MCF 10A (cell line): ENCODE measurements at regions not wholly inside any gene's neighbourhood (a gene's known extent, or its start where the extent isn't known, plus 50 kb on each side); places are given as distances from the start of the nearest gene placed in this dataset.

ENCODE experiments used
- BruUV-seq: library from RNA; stranded (reverse); fragments of 400-500 nt; replicated peaks from 2 replicates; lab custom pipeline; 2021; lab: Mats Ljungman, UMichigan
- CTCF ChIA-PET: fragments of 300-600 bp; sonication (Branson Sonifier 250); formaldehyde crosslinking; extraction: SDS; loops from one replicate; lab custom pipeline; 2021; ENCODE audit warnings: antibody characterized with exemption, inconsistent platforms; lab: Yijun Ruan, JAX
- POLR2A ChIA-PET: fragments of 300-600, 350-650 bp; sonication (Branson Sonifier 250); formaldehyde crosslinking; extraction: SDS; loops from one replicate; lab custom pipeline; 2020; ENCODE audit warnings: antibody characterized with exemption, inconsistent platforms; lab: Yijun Ruan, JAX
- DNase-seq: peaks from one replicate; pipeline ENCODE4 v3.0.0-alpha.2; 2018; ENCODE audit not compliant: unreplicated experiment
- H3K27ac Mint-ChIP-seq: one replicate; pipeline ENCODE4 v1.8.0; 2022; ENCODE audit warnings: mild to moderate bottlenecking, low read depth, mixed read lengths; ENCODE audit not compliant: unreplicated experiment
- H3K27me3 Mint-ChIP-seq: one replicate; pipeline ENCODE4 v1.8.0; 2022; ENCODE audit warnings: mixed read lengths; ENCODE audit not compliant: insufficient read depth, unreplicated experiment
- H3K36me3 Mint-ChIP-seq: one replicate; pipeline ENCODE4 v1.8.0; 2022; ENCODE audit warnings: mild to moderate bottlenecking, moderate library complexity, mixed read lengths; ENCODE audit not compliant: insufficient read depth, unreplicated experiment
- H3K4me1 Mint-ChIP-seq: one replicate; pipeline ENCODE4 v1.8.0; 2022; ENCODE audit warnings: mixed read lengths; ENCODE audit not compliant: insufficient read depth, unreplicated experiment
- H3K4me3 Mint-ChIP-seq: one replicate; pipeline ENCODE4 v1.8.0; 2022; ENCODE audit warnings: mild to moderate bottlenecking, moderate library complexity, mixed read lengths; ENCODE audit not compliant: unreplicated experiment
- H3K9me3 Mint-ChIP-seq: one replicate; pipeline ENCODE4 v1.8.0; 2022; ENCODE audit warnings: mixed read lengths; ENCODE audit not compliant: unreplicated experiment
- intact Hi-C: fragments of 100-400 bp; cut with micrococcal nuclease; formaldehyde crosslinking; loops from 2 replicates; pipeline ENCODE4 v1.14.1; 2022
- TF ChIP-seq, protein P1 (sequence below): fragments of 200-600 bp; IDR thresholded peaks from one replicate; pipeline ENCODE4 v1.8.0; 2022; ENCODE audit warnings: antibody characterized with exemption, mild to moderate bottlenecking; ENCODE audit not compliant: unreplicated experiment

DNA sequence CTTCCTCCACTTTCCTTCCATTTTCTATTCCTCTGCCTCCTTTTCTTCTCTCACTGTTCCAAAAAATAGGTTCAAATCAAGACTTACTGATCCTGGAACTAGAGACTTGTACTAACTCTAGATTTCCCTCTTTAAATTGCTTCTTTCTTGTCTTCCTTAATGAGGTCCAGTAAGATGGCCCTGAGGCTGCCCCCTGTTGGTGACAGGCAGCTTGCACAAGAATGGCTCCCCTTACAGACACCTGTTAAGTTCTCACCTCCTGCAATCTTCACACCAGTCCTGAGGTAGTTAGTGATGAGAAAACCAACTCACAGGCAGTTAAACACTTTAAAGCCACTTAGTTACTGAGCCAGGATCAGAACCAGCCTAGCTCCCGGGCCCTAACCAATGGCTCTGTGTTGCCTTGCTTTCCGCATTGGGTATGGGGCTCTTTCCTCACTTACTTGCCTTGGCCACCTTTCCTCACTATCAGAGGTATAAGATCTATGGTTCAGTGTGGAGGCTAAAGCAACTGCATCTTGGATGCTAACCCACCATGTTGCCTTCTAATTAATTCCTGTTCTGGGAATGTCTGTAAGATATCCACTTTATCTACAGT, 130.6 kb downstream of the AKAIN1 start:
- Mint-ChIP-seq H3K4me1 (peaks cover 4% of the 10 kb centered on the region), H3K36me3 (no peaks in the 10 kb centered on the region), H3K27ac (no peak overlapping the region), H3K4me3 (no peak overlapping the region), H3K9me3 (peaks cover 6% of the 10 kb centered on the region), H3K27me3 (no peaks in the 10 kb centered on the region)
- DNase-seq: no peak
- ChIA-PET POLR2A (no interaction called here), CTCF (no interaction called here)
- BruUV-seq: no TSS peak
- TF ChIP-seq, protein P1, sequence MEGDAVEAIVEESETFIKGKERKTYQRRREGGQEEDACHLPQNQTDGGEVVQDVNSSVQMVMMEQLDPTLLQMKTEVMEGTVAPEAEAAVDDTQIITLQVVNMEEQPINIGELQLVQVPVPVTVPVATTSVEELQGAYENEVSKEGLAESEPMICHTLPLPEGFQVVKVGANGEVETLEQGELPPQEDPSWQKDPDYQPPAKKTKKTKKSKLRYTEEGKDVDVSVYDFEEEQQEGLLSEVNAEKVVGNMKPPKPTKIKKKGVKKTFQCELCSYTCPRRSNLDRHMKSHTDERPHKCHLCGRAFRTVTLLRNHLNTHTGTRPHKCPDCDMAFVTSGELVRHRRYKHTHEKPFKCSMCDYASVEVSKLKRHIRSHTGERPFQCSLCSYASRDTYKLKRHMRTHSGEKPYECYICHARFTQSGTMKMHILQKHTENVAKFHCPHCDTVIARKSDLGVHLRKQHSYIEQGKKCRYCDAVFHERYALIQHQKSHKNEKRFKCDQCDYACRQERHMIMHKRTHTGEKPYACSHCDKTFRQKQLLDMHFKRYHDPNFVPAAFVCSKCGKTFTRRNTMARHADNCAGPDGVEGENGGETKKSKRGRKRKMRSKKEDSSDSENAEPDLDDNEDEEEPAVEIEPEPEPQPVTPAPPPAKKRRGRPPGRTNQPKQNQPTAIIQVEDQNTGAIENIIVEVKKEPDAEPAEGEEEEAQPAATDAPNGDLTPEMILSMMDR: peak; percentile 22
- intact Hi-C loops: no loop called here

DNA sequence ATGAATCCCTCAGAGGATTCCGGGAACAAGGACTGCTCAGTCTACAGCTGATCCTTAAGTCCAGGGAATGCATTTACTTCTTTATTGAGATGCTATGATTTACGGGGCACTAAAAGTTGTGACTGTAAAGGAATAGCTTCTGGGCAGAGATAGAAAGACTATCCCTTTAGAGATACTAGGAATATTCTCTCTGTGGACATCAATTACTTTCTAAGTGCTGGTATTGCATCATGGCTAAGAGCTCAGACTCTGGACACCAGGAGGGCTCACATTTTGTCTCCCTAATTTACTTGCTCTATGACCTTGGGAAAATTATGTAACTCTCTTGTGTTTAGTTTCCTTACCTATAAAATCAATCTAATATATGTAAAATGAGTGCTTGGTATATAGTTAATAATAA, 131.4 kb downstream of the AKAIN1 start:
- TF ChIP-seq, protein P1: no peak
- POLR2A ChIA-PET: no interaction called here

DNA sequence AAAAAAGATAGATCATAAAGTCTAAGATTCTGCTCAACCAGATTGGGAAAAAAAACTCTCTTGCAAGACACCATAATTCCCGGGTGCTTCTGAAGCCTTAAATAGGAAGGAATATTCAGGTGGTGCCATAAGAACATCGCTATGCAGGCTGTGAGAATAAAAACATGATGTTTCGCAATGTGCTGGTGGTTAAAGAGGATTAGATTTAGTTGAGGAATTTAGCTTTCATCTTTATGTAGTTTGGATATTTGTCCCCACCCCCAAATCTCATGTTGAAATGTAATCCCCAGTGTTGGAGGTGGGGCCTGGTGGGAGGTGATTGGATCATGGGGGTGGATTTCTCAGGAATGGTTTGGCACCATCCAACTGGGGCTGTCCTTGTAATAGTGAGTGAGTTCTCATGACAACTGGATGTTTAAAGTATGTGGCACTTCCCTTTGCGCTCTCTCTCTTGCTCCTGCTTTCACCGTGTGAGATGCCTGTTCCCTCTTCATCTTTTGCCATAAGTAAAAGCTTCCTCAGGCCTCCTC, 132.2 kb downstream of the AKAIN1 start:
- no peak for DNase-seq
- ChIA-PET POLR2A (no interaction called here), CTCF (interaction anchor here (0.5 to 1.7 kb wide), 4 partner anchors 8 to 882 kb away, joined by 3 to 5 read pairs (median 4); no protein-coding TSS in a partner anchor)
- intact Hi-C loops: no loop called here
- peaks cover 6% of the 10 kb centered on the region for H3K9me3 Mint-ChIP-seq
- peaks cover 4% of the 10 kb centered on the region for H3K4me1 Mint-ChIP-seq
- no peaks in the 10 kb centered on the region for H3K27me3 Mint-ChIP-seq
- H3K36me3 Mint-ChIP-seq: no peaks in the 10 kb centered on the region
- no peak overlapping the region for H3K27ac Mint-ChIP-seq
- no peak overlapping the region for H3K4me3 Mint-ChIP-seq
- TF ChIP-seq, protein P1: no peak
- BruUV-seq: no TSS peak

More for the DNA sequence above, 131.4 kb downstream of the AKAIN1 start:
- Mint-ChIP-seq H3K9me3 (peaks cover 6% of the 10 kb centered on the region), H3K27me3 (no peaks in the 10 kb centered on the region), H3K36me3 (no peaks in the 10 kb centered on the region), H3K4me1 (peaks cover 4% of the 10 kb centered on the region), H3K4me3 (no peak overlapping the region), H3K27ac (no peak overlapping the region)
- DNase-seq: no peak
- intact Hi-C loops: no loop called here
- BruUV-seq: no TSS peak
- CTCF ChIA-PET: interaction anchor here (0.5 to 1.7 kb wide), 5 partner anchors 9 to 883 kb away, joined by 3 to 5 read pairs (median 3); no protein-coding TSS in a partner anchor

DNA sequence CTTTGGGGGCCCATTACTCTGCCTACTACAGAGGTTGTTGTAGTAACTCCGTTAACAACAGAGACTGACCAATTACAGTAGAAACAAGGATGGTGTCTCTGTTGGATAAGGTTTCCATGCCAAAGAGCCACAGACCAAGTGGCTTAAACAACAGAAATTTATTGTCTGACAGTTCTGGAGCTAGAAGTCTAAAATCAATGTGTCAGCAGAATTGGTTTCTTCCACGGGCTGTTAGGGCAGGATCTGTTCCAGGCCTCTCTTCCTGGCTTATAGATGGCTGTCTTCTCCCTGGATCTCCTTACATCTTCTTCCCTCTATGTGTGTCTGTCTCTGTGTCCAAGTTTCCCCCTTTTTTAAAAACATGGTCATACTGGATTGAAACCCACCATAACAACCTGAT, 135.3 kb downstream of the AKAIN1 start:
- H3K4me1 Mint-ChIP-seq: peaks cover 9% of the 10 kb centered on the region
- no peak overlapping the region for H3K4me3 Mint-ChIP-seq
- peaks cover 6% of the 10 kb centered on the region for H3K9me3 Mint-ChIP-seq
- DNase-seq: no peak
- H3K27me3 Mint-ChIP-seq: no peaks in the 10 kb centered on the region
- BruUV-seq: no TSS peak
- no peak overlapping the region for H3K27ac Mint-ChIP-seq
- POLR2A ChIA-PET: no interaction called here
- CTCF ChIA-PET: interaction anchor here (0.8 to 1.4 kb wide), 2 partner anchors 955 to 965 kb away, joined by 3 read pairs; no protein-coding TSS in a partner anchor
- TF ChIP-seq, protein P1: no peak
- intact Hi-C loops: no loop called here
- no peaks in the 10 kb centered on the region for H3K36me3 Mint-ChIP-seq
